HG03558 (cell line): ENCODE measurements at regions not wholly inside any gene's neighbourhood (a gene's known extent, or its start where the extent isn't known, plus 50 kb on each side); places are given as distances from the start of the nearest gene placed in this dataset.
"Not testable (repeated sequence)": the region's sequence is repeated elsewhere in the genome, so short reads cannot be mapped to it uniquely, and the experiment has no call there.

ENCODE experiments used
- ATAC-seq: cut with Tn5 transposase; IDR thresholded peaks from one replicate; pipeline ENCODE4 v1.9.1; 2021; ENCODE audit warnings: moderate number of reproducible peaks; ENCODE audit not compliant: unreplicated experiment; ENCODE audit errors: extremely low read depth

DNA sequence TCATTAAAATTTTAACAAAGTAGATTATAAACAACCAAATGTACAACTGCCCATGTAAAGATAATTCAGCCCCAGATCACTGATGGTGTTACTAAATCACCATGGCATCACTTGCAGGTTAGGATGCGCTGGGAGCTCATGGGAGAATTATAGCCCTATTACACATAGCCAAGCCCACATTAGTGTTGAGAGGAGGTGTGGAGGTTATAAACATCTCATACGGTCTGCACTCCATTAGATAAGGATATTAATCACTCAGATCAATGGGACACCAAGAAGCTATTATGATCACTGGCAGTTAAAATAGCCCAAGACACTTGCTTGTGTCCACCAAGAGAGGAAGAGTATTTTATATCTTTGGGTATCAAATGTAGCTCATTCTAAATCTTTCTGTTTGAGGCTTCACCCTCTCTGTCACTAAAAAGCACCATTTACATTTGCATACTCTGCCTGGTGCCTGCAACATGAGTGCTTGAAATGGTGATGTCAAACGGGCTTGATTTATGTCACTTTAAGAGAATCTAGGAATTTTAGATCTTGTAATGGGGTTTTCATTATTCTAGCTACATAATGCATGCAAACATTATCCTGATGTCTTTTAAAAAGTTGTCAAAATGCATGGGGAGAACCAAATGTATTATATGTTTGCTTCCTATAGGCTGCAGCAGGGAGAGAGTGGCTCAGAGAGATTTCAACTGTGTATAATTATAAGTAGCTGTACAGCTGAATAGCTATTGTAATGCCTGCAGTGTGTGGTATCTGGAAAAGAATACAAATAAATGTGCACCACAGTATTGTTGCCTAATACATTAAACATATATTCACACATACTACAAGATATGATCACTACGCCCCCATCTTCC is 654.1 kb upstream of the MARCKS start:
- ATAC-seq = no peak

DNA sequence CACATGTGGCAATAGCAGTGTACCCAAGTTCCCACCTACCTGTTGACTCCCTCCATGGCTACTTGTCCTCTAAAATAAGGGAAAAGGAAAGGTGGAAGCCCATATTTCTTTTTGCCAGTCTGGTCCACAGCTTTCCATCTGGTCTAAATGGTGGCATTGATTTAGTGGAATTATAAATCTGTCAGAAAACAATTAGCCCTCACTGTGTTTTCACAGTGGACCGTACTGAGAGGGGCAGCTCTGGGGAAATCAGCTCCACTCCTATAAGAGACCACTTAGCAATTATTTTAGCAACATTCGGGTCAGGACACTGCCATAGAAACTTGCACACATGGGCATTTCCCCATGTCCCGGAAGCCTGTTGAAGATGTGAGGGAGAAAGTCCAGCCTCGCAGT is 653.4 kb upstream of the MARCKS start:
- no peak for ATAC-seq

DNA sequence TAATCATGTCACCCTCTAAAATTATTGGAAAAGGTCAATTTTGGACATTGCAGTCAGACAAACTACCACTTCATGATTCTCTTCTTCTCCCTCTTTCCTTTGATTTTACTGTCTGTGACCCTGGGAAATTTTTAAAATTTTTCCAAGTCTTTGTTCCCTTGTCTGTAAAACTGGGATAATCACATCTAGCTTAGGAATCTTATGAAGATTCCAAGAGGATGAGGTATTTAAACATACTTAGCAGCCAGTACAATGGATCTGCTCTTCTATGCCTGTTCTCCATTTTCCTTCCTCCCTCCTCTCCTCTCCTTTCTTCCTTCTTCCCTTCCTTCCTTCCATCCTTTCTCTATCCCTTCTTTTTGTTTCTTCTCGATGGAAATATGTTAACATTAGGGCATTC is 651.6 kb upstream of the MARCKS start:
- ATAC-seq = no peak

DNA sequence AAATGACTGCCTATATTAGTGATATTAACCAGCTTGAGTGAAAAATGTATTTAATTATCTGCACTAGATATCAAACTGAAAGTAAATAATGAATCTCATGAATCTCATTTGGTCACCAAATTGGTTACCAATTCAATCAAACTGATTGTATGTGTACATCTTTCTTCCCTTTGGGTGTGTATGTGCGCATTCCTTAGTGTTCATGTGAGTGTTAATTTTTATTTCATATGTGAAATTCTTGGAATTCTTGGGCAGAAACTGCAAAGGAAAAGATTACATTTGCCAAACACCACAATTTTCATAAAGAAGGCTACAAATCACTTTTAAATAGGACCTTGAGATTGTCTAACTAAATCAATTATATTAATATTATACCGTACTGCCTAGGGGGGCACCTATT is 648.4 kb upstream of the MARCKS start:
- no peak for ATAC-seq

DNA sequence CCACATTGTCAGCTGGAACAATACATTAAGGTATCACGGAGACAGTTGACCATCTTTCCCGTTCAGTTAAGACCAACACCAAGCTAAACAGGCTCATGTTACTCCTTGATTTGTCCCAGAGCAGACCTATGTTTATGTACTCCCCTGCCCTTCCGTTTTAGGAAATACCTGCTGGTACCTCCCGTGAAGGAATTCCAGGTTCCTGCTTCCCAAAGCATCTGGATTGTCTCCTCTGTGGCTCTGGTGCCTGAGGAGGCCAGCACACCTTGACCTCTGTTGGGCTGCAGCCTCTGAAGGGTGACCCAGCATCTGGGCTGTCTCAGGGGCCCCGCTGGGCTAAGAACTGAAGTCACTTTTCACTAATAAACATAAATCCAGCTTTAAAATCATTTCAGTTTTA is 647.8 kb upstream of the MARCKS start:
- no peak for ATAC-seq

DNA sequence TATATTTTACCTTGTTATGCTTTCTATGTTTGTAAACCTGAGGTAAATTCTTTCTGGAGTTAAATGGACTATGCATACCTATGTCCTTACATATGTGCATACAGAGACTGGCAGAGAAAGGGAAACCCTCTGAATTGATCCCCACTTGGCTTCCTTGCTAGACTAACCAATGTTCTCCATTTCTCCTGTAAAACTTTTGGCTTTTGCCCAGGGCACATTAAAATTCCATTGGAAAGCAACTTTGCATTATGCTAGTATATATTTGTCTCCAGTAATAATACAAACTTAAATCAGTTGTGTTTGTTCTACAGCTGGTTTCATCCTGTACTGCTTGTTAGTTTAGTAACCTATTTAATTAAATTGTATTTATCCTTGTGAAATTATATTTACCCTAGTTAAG is 646.0 kb upstream of the MARCKS start:
- no peak for ATAC-seq

DNA sequence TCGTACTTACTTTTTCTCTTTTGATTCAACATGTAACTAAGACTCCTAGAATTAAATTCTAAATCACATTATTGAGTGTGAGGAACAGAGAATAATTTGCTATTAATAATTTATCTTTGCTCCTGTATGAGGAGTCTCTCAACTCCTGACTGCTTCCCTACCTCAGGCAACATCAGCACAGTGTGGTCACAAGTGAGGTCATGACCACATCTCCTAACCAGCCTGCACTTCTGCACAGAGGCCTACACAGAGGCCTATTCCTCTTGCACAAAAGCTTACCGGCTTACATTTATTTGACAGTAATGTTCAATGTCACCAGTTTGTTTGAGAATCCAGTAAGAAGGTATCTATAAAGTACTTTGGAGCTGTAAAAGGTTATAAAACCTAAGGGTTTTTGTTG is 637.4 kb upstream of the MARCKS start:
- ATAC-seq = no peak

DNA sequence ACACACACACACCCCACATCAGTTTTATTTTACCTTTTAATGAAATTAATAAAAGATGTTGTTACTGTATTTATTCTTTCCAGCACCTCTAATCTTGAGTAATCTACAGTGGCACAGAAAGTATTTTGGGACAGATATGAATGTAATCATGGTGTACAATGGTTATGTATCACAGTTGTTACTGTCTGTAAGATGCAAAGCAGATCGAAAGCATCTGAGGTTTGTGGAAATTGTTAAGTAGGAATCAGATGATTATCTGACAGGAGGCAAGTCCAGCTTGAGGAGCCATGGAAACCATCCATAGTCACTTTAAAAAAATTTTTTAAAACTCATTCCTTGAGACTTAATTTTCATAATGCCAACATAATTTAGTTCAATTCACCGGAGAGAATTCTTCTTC is 636.3 kb upstream of the MARCKS start:
- ATAC-seq = no peak

DNA sequence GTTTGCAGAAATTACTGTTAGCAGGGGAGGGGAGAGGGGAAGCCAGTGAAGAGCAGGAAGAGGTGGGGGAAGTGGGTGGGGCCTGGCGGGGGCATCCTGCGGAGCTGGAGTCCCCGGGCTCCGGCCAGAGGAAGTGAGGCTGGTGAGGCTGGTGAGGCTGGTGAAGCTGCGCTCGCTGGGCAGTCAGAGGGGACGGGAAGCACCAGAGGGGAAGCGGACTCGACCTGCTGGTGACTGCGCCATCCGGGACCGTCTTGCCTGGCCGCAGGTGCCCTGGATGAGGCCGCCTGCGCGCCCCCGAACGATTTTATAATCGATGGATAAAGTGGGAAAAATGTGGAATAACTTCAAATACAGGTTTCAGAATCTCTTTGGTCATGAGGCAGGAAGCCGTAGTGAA is 635.3 kb upstream of the MARCKS start:
- ATAC-seq = no peak

DNA sequence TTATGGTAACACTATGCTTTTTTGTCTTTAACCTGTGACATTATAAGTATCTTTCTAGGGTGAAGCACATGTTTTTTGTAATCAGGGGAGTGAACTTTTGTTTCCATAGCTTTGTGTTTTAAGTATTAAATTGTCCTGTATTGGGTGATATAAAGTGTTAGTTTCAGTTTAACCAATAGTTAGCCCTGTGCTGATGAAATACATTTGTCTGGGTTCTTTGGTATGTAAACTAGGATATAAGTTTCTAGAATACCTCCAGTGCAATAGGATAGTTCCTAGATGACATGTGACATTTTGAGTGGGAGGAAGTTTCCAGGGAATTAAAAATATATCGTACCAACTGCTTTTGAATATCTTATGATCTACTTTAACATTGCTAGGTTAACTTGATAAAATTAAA is 611.0 kb upstream of the MARCKS start:
- ATAC-seq = no peak

DNA sequence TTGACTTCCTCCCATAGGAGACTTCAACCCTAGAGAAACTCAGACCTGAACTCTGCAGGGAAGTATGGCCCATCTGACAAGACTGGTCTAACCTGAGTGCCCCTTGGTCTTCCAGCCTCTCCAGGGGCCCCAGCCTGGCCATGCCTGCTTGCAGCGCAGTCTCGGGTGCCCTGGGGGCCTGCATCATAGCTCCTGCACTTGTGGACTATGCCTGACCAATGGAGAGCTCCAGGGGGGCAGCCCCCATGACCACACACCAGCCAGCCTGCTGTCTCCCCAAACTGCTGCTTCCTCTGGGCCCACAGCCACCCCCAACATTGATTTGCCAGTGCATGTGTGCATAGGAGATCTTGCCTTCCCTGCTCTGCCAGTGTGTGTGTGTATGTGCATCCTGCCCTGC is 608.6 kb upstream of the MARCKS start:
- ATAC-seq = no peak

DNA sequence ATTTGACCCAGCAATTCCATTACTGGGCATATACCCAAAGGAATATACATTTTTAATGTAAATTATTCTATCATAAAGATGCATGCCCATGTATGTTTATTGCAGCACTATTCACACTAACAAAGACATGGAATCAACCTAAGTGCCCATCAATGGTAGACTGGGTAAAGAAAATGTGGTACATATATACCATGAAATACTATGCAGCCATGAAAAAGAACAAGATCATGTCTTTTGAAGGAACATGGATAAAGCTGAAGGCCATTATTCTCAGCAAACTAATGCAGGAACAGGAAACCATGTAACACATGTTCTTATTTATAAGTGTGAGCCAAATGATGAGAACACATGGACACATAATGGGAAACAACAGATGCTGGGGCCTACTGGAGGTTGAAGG is 603.0 kb upstream of the MARCKS start:
- ATAC-seq = not testable (repeated sequence)

DNA sequence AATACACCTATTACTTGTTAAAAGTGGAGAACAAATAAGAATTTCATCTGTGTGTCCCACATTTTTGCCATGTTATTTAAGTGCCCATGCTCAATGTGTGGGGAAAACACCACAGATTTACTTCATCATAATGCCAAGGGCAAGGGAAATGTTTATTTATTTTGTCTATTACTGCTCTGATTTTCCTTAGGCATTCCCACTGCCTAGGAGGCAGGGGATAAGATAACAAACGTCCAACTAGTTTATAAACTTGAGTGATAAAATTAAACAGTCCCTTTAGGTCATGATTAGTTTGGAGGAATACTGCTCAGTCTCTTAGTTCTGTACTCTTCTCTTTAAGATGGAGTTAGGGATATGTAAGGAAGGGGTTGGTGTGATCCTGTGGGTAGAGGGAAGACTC is 598.4 kb upstream of the MARCKS start:
- no peak for ATAC-seq

DNA sequence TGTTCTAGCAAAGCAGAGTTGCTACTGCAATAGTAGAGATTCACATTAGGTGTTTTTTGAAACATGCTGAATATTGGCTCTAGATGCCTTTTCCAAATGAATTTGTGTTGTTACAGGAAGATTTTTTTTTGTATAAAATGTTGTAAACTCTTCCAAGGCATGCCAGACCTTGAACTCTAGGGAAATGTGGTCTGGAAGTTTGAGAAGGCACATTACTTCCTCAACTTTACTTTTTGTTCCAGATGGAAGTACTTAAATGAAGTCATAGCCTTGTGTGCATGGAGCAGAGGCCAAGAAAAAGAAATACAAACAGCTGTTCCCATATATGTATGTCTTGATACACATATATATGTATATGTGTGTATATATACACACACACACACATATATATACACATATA is 585.7 kb upstream of the MARCKS start:
- no peak for ATAC-seq

DNA sequence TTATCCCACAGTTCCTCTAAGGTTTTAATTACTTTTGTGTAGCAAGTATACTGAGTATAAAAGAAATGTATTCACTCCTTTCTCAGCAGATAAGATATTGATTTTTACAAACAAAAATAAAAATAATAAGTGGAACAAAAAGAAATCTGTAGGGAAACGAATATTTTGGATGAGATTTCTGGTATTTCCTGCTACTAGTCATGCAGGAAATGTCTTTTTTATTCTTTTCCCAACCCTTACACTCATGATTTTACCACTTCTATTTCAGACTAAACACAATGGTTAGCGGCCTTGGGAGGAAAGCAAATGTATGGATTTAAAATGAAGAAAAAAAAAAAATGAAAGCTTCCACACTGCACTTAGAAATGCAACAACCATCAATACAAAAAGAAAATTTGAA is 580.5 kb upstream of the MARCKS start:
- no peak for ATAC-seq

DNA sequence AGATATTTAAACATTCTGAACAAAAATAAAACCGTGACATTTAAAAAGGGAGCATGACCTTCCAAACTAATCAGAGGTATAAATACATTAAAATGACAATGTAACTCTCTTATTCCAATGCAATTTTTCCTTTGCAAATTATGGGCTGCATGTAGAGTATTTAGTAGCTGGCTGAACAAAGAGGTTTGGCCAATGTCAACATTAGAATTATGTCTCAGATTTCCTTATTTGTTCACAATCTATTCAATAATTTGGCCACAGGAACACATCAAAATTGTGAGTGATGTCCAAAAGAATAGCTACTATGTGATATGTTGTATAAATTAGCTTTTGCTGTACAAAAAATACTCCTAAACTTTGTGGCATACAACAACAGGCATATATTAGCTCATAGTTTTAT is 580.0 kb upstream of the MARCKS start:
- ATAC-seq = no peak

DNA sequence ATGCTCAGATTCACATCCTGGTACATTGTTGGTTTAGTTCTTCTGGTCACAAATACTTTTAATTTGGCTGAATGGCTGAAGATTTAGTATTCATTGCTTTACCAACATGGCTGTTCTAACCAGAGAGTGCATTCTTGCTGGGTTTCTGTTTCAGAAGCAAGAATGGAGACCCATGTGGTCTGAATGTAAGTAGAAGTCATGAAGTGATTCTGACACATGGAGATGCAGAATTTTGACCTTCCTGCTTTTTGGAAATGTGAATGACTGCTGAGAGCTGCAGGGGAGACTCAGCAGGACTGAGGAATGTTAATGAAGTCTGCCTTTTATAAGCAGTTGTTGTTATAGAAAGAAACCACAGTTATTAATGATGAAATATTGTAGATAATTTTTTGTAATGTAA is 576.1 kb upstream of the MARCKS start:
- ATAC-seq = no peak

DNA sequence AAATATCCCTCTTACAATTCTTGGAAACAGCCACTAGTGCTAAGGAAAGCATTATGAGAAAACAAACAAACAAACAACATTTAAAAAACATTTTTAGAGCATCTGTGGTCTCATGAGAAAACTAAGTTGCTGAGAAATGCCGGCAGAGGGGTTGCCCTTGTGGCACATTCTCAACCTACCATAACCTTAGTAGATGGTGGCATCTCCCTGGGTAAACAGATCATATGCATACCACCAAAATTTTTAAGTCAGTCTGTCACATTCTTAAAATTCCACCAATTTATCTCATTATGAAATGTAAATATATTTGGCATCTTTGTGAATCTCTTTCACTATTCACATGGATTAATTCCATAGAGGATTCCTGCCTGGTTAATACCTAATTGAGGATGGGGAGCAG is 575.7 kb upstream of the MARCKS start:
- ATAC-seq = no peak

DNA sequence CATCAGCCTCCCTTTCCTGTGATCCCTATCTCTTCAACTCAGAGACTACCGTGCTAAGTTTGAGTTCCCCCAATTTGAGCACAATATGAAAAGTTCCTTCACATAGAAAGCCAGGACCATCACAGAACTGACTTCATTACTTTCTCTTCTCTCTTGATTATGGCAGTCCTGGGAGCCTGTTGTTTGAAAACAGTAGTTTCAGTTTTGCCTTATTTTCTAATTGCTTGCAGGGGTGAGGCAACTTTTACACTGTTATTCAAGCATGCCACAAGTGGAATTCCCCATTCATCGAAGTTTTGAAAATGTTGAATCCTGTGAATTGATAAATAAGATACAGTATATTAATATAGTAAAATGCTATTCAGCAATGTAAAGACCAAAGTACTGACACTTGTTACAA is 569.7 kb upstream of the MARCKS start:
- ATAC-seq = no peak

DNA sequence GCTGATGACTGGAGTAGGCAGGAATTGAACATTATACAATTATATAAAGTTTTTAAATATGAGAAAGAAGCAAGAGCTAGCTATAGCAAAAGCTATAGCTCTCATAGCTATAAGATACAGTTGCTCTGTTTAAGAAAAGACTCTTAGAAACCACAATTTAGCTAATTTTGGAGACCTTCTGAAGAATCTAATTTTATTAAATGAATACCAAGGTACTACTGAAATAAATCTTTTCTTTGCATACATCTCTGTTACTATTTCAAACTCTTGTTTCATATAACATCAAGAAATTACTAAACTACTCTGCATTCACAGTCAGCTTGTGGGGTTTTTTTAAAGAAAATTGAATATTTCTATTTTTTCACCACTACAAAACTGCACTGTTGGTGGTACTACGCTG is 568.7 kb upstream of the MARCKS start:
- ATAC-seq = no peak

DNA sequence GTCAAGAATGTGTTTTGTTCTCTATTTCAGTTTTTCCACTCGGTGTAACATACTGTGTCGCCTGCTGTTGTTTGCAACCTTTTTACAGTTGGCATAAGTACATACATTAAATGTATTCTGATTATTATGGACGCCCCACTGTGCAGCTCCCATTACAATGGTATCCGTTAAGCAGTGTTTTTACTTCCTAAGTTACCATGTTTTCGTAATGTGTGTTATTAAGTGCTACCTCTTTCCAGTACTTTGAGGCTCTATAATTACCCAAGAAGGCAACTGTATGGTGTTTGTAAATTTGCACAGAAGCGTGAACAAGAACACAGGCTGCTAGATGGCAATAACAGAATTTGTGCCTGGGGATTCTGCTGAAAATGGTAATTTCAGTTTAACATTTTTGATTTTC is 568.0 kb upstream of the MARCKS start:
- ATAC-seq = no peak

DNA sequence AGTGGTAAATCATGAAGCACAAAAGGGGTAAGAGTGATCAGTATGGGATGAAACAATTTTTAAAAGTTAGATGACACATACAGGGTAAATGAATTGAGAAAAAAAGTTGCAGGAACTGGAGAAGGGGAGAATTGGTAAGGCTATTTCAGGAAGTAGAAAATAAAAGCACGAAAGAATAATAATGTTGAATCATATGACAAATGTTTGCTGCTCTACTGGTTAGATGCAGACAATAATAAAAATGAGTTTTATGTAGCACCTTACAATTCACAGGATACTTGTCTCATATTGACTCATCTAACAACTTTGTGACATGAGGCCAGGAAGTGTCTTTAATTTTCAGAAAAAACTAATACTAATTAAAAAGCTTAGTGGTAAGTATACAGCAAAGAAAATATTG is 566.5 kb upstream of the MARCKS start:
- ATAC-seq = no peak
